ENCODE measurements at regions not wholly inside any gene's neighbourhood (a gene's known extent, or its start where the extent isn't known, plus 50 kb on each side); places are given as distances from the start of the nearest gene placed in this dataset.
"Not testable (repeated sequence)": the region's sequence is repeated elsewhere in the genome, so short reads cannot be mapped to it uniquely, and the experiment has no call there.

DNA sequence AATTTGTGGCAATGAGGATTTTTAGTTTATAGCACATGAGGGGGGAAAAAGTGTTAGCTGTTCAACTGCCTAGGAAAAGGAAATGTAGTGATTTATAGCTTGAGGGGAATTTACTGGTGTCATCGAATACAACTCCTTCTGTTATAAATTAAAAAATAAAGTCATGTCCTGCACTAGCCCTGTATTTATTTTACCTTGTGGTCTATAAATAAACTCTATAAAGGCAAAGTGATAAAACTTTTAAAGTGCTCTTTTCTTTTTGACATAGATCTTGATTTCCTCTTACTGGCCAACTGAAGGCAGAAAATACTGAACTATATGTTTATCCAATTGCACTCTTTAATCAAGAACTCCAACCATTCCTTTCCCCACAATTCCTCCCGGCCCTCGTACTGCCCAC, 672.1 kb upstream of the SLIT2 start:
- CTCF ChIA-PET, result no interaction called here
- no peak for DNase-seq (ENCODE audit: extremely low spot score)
- POLR2A ChIA-PET, result no interaction called here
- TF ChIP-seq, protein P1, sequence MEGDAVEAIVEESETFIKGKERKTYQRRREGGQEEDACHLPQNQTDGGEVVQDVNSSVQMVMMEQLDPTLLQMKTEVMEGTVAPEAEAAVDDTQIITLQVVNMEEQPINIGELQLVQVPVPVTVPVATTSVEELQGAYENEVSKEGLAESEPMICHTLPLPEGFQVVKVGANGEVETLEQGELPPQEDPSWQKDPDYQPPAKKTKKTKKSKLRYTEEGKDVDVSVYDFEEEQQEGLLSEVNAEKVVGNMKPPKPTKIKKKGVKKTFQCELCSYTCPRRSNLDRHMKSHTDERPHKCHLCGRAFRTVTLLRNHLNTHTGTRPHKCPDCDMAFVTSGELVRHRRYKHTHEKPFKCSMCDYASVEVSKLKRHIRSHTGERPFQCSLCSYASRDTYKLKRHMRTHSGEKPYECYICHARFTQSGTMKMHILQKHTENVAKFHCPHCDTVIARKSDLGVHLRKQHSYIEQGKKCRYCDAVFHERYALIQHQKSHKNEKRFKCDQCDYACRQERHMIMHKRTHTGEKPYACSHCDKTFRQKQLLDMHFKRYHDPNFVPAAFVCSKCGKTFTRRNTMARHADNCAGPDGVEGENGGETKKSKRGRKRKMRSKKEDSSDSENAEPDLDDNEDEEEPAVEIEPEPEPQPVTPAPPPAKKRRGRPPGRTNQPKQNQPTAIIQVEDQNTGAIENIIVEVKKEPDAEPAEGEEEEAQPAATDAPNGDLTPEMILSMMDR (IDR thresholded peaks at IDR 0.05; ENCODE audit: control extremely low read depth, extremely low read depth, low read depth, missing control alignments), result no peak

DNA sequence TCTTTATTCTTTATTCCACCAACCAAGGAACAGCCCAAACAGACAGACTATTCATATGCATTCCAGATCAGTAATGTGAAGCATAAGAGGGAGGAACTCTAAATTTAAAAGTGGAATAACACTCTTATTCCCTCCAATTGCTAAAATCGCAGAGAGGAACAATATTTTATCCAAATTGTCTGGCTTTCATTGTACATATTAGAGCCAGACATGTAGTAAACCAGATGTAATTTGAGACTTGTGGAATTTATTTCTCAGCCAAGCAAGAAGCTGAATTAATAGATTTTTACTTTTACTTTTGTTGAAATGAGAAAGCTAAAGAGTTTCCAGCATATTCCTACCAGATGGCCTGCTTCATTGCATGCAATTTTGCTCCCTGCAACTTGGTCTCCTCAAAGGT, 674.6 kb upstream of the SLIT2 start:
- no peak for DNase-seq (ENCODE audit: extremely low spot score)
- TF ChIP-seq, protein P1 (IDR thresholded peaks at IDR 0.05; ENCODE audit: control extremely low read depth, extremely low read depth, low read depth, missing control alignments), result no peak
- ChIA-PET POLR2A (no interaction called here), CTCF (interaction anchor here (1.1 kb wide), 1 partner anchor 39 kb away, joined by 3 read pairs; no protein-coding TSS in a partner anchor)

DNA sequence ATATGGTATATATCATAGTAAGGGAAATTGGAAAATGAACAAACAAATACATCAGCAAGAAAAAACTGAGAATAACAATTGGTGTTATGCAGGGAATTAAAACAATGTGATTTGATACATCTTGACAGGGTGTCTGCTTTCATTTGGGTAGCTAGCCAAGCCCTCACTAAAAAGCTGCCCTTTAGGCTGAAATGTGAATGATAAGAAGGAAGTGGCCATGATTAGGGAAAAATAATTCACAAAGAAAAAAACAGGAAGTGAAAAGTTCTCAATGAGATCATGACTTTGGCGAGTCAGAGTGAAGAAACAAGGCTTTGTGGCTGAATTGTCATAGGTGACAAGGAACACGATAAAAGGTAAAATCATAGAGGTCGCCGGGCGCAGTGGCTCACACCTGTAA, 675.8 kb upstream of the SLIT2 start:
- TF ChIP-seq, protein P1 (IDR thresholded peaks at IDR 0.05; ENCODE audit: control extremely low read depth, extremely low read depth, low read depth, missing control alignments), result no peak
- no peak for DNase-seq (ENCODE audit: extremely low spot score)
- POLR2A ChIA-PET, result no interaction called here
- CTCF ChIA-PET, result interaction anchor here (1.1 to 1.5 kb wide), 2 partner anchors 11 to 38 kb away, joined by 3 read pairs; no protein-coding TSS in a partner anchor

DNA sequence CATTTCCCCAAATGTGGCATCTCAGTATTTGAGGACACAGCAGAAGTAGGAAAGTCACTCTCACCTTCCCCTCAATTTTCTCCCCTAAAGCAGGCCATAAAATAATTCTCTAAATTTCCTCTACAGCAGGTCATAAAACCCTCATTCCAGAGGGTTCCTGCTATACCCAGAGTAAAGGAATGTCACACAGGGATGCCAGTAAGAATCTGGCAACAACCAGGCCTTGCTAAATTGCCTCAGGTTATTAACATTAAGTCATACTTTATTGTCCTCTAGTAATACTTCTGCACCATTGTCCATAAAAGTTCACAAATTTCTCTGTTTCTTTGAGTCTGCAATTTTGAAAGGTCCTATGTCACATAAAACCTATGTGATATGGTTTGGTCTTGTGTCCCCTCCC, 685.7 kb upstream of the SLIT2 start:
- POLR2A ChIA-PET, result no interaction called here
- no peak for DNase-seq (ENCODE audit: extremely low spot score)
- TF ChIP-seq, protein P1 (IDR thresholded peaks at IDR 0.05; ENCODE audit: control extremely low read depth, extremely low read depth, low read depth, missing control alignments), result no peak
- CTCF ChIA-PET, result no interaction called here

DNA sequence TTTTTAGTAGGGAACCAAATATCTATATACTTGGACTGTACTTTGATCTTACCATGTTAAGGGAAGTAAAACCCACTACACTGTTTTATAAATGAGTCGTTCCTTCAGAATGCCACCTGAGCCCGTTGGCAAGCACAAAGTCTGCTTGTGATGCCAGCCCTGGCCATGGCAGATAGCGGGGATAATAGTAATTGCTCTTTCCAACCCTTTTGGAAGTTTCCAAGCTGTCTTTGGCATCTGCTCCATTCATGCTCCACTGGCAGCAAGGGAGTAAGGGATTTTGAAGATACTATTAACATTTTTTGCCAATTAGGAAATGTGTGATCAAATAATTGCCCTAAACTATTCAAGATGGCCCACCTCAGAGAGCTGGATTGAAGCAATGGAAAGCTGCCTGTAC, 689.2 kb upstream of the SLIT2 start:
- ChIA-PET POLR2A (no interaction called here), CTCF (interaction anchor here (1.0 to 3.3 kb wide), 3 partner anchors 9 to 20 kb away, joined by 3 to 10 read pairs (median 6); no protein-coding TSS in a partner anchor)
- TF ChIP-seq, protein P1 (IDR thresholded peaks at IDR 0.05; ENCODE audit: control extremely low read depth, extremely low read depth, low read depth, missing control alignments), result no peak
- no peak for DNase-seq (ENCODE audit: extremely low spot score)

DNA sequence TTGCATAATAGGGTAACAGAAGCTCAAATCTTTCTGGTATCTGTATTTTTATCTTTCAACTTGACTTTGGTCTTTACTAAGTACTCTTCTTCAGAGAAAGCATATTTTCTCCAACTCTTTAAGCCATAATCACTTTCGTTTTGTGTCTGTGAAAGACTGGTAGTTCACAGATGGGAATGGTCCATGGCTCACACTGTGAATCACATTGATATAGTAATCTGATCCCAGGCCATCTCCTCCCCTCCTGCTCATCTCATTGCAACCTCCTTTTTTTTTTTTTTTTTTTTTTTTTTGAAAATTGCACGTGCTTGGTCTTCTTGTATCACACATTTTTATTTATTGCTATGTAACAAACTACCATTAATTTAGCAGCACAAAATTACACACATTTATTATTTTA, 694.5 kb upstream of the SLIT2 start:
- TF ChIP-seq, protein P1 (IDR thresholded peaks at IDR 0.05; ENCODE audit: control extremely low read depth, extremely low read depth, low read depth, missing control alignments), result no peak
- CTCF ChIA-PET, result no interaction called here

DNA sequence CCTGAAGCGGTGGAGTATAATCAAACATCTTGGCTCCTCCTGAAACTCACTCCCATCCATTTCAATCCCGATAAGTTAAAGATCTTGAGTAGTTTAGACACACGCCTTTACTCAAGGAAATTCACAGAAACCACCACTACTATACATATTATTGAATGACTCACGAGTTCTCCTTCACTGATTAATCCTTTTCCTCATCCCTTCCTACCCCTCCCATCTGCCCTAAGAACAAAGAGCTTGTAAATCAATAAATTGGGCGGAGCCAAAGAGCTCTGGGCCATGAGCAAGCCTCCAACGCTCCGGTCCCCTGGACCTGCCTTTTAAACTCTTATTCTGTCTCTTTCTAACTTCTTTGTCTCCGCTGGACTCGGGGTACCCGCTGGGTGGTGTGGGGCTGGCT, 695.4 kb upstream of the SLIT2 start:
- CTCF ChIA-PET, POLR2A ChIA-PET: not testable (repeated sequence)

More for the DNA sequence above, 694.5 kb upstream of the SLIT2 start:
- POLR2A ChIA-PET, result no interaction called here
- DNase-seq (ENCODE audit: extremely low spot score), result no peak

More for the DNA sequence above, 695.4 kb upstream of the SLIT2 start:
- not testable (repeated sequence) for DNase-seq (ENCODE audit: extremely low spot score)

Data from GM10248 (cell line).